ENCODE measurements at regions not wholly inside any gene's neighbourhood (a gene's known extent, or its start where the extent isn't known, plus 50 kb on each side); places are given as distances from the start of the nearest gene placed in this dataset.

DNA sequence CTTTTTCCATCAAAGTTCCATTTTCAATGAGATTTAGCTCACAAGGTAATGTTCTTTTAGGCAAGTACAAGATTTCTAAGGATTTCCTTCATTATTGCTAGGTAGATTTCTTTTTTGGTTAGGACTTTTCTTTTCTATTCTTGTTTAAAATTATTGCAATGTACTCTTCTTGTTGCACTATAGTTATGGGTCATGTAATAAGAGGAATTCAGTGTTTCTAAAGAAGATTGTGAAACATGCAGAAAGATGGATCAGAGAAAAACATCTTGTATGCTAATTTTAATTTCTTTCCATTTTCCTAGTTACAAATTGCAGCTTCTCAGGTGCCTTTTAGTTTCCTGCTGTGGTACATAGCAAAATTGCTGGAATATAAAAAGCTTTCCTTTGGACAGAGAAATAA is 56.1 kb downstream of the BTG1 start:
- no peak for DNase-seq (ENCODE audit: low read depth, low spot score)

GRCh38 chr12:92088805-92089204 is 56.8 kb downstream of the BTG1 start:
- no peak for DNase-seq (ENCODE audit: low read depth, low spot score)

GRCh38 chr12:92085736-92086040 is 60.0 kb downstream of the BTG1 start:
- no peak for DNase-seq (ENCODE audit: low read depth, low spot score)

GRCh38 chr12:92085040-92085735 is 60.5 kb downstream of the BTG1 start:
- no peak for DNase-seq (ENCODE audit: low read depth, low spot score)

- DNase-seq (ENCODE audit: low read depth, low spot score) = no peak
These were observed 64.7 kb downstream of the BTG1 start for GRCh38 chr12:92080911-92081285.

- DNase-seq (ENCODE audit: low read depth, low spot score) = no peak
These were observed 66.6 kb downstream of the BTG1 start for GRCh38 chr12:92079054-92079385.

- DNase-seq (ENCODE audit: low read depth, low spot score) = peak; percentile 46
These were observed 67.2 kb downstream of the BTG1 start for GRCh38 chr12:92078167-92079053.

- no peak for DNase-seq (ENCODE audit: low read depth, low spot score)
These were observed 68.1 kb downstream of the BTG1 start for GRCh38 chr12:92077530-92077929.

- no peak for DNase-seq (ENCODE audit: low read depth, low spot score)
These were observed 69.5 kb downstream of the BTG1 start for GRCh38 chr12:92076101-92076500.

DNA sequence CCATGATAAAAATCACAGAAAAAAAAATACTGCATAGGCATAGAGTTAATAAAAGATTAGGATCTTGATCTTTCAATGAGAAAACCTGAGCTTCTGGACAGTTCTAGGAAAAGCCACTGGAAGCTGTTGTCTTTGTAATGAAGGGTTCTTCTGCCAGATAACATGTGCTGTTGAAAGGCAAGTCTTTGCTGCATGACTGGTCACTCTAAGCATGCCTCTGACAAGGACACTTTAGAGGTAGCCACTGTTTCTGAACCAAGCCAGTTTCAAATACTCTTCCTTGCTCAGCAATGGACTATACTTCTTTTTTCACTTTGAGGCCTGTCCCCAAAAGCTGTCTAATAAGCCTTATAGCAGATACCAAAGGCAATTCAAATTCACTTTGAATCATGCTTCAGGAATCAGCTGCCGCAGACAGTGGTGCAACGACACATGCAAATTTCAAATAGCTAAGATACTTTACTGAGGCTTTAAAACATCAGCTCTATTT is 70.2 kb downstream of the BTG1 start:
- peak; percentile 80 for DNase-seq (ENCODE audit: low read depth, low spot score)

DNA sequence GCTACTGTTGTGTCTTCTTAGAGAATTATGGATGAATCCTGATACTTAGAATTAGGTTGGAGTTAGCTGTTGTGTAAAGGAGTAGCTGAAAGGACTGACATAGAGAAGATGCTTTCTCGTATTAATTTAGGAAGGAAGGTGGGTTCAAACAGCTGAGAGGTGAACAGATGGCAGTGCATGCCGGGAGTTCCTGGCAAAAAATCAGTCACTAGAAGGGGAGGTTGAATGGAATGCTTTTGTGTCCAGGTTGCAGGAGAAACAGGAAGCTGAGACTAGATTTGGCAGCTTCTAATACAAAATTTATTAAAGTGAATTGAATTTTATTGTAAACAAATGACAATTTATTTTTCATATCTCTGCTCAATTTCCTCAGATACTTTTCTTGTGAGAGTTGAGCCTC is 70.8 kb downstream of the BTG1 start:
- no peak for DNase-seq (ENCODE audit: low read depth, low spot score)

DNA sequence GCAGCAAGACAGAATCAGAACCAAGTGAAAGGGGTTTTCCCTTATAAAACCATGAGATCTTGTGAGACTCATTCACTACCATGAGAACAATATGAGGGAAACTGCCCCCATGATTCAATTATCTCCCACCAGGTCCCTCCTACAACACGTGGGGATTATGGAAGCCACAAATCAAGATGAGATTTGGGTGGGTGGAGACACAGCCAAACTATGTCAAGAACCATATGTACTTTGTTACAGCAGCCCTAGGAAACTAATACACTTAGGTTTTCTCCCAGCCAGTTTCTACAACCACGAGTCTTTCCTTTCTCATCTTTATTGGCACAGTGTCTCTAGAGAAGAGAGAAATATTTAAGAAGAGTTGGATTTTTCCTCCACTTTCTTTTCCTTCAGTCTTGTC is 72.6 kb downstream of the BTG1 start:
- DNase-seq (ENCODE audit: low read depth, low spot score) = no peak

DNA sequence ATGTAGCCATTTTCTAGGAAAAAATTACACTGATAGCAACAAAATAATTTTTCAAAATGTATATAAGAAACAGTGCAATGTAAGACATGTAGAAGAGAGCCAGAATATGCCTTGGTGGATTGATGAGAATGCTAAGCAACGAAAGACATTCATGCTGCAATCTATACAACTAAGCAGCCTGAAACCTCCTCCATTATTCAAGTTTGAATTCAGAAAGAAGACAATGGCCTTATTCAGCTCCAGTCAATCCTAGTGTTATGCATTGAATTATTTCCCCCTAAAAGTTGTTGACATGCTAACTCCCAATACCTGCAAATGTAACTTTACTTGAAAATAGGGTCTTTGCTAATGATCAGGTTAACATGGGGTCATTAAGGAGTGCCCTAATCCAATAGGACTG is 73.5 kb downstream of the BTG1 start:
- no peak for DNase-seq (ENCODE audit: low read depth, low spot score)

DNA sequence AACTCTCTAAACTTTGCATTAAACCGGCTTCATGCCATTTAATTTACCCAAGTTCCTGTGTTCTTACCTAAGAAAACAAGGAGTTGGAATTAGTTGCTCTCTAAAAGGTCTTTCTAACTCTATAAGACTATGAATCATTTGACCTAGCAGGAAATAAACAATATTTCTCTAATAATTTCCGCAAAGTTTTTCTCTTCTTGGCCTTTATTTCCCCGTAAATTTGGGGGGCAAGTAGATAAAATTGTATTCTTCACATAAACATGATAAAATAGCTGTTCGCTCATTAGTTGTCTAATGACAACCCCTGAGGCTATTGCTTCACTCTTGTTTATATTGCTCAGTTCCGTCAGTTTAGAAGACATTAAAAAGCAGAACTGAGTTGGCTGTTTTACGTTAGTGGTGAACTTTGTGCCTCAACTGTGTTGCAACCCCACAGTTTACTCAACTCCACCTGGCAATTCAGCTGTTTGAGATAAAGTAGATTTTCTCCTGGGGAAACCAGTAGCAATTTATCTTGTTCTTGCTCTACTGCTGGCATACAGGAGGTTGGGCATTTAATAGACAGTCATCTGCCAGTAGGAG is 74.7 kb downstream of the BTG1 start:
- no peak for DNase-seq (ENCODE audit: low read depth, low spot score)

- no peak for DNase-seq (ENCODE audit: low read depth, low spot score)
These were observed 75.4 kb downstream of the BTG1 start for GRCh38 chr12:92070054-92070863.

GRCh38 chr12:92068459-92068858 is 77.2 kb downstream of the BTG1 start:
- DNase-seq (ENCODE audit: low read depth, low spot score) = no peak

DNA sequence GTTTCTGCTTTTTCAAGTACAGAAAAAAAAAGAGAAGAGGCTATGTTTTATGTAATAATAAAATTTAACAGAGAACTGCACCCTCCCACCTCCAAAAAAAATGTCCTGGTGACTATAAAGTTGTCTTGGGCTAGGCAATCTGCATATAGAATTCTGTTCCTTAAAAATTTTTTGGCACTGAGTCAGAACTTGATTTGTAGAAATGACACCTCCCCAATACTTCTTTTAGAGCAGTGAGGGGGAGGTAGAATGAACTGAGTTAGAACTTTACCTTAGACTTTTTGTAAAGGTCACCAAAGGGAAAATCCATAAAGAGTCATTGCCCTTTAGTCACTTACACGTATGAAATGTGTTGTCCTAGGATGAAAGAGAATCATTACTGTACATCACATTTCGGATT is 80.0 kb downstream of the BTG1 start:
- DNase-seq (ENCODE audit: low read depth, low spot score) = no peak

- peak; percentile 51 for DNase-seq (ENCODE audit: low read depth, low spot score)
These were observed 80.6 kb downstream of the BTG1 start for GRCh38 chr12:92065018-92065499.

DNA sequence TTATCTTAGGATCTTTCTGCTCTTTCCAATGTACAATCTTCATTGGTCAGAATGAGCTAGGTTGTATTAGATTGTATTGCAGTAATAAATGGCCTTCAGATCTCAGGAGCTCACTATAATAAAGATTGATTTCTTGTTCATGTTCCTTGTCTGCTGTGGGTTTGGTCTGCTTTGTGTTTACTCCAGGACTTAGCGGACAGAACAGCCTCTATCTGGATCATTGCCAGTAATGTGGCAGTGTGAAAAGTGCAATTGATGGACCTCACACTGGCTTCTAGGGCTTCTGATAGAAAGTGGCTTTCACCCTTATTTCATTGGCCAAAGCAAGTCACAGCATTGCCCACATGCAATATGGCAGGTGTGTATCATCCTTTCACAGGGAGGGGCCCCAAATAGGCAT is 81.2 kb downstream of the BTG1 start:
- DNase-seq (ENCODE audit: low read depth, low spot score) = peak; percentile 24

DNA sequence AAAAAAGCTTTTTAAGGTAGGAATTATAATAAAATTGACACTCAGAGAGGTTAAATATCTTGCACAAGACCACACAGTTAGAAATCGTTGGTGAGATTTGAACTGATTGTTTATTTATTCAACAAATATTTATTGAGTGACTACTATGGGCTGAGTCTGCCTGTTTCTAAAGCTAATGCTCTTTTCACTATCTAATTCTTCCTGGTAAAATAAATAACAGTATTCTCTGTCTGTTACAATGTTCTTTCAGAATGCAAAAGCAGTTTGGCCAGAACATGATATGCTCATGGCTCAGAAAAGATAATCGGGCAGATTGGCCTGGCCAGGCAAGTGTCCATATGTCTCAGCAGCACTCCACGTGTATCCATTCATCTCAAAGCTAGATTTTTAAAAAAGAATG is 82.0 kb downstream of the BTG1 start:
- DNase-seq (ENCODE audit: low read depth, low spot score) = no peak

- DNase-seq (ENCODE audit: low read depth, low spot score) = no peak
These were observed 82.8 kb downstream of the BTG1 start for GRCh38 chr12:92062539-92063493.
